ENCODE measurements at regions not wholly inside any gene's neighbourhood (a gene's known extent, or its start where the extent isn't known, plus 50 kb on each side); places are given as distances from the start of the nearest gene placed in this dataset.

- no peak for TF ChIP-seq CTCF (IDR thresholded peaks at IDR 0.05; ENCODE audit: insufficient read depth, low read depth, low read length)
- TF ChIP-seq EZH2 (IDR thresholded peaks at IDR 0.05; ENCODE audit: insufficient read depth, low read length), result no peak
Measured at GRCh38 chr13:22102271-22102670, 431.4 kb downstream of the FGF9 start.
